ENCODE measurements at regions not wholly inside any gene's neighbourhood (a gene's known extent, or its start where the extent isn't known, plus 50 kb on each side); places are given as distances from the start of the nearest gene placed in this dataset.

DNA sequence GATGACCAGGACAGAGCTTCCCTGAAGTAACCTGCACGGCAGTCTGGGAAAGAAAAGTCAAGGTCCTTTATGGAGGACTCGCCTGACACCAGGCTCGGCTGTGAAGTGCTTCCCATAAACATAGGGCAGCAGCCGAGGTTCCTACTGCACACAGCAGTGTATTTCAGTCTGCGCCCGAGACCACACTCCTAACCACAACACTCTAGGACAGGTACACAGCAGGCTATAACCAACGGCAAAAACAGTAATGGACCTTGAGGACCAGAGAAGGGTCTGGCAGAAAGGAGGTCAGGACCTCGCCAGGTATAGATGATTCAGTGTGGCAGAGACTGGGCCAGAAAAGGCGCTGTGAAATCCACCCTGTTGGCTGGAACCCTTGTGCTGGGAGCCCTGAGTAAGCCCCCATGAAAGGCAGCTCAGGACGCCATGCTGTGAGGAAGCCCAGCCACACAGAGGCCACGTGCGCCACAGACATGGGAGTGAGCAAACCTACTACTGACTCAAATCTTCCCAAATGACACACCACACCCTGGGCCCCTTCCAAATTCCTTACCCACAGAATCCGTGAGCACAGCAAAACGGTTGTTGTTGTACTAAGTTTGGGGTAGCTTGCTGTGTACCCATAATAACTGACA lies 129.6 kb upstream of the CST7 start:
- DNase-seq = no peak

DNA sequence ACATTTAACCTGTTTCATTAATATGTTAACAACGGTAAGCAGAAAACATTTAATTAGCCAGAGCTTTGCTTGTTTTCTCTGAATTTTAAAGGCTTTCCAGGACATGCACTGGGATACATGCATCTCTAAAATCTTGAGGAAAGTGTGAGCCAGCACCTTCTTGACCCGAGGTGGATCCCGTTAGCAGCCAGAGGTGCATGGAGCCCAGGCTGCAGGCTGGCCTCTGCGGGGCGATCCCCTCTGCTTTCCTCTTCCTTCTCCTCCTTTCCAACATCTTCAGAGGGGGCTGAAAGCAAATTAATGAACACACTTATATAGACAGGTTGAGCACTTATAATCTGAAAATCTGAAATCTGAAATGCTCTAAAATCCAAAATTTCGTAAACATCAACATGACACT lies 128.7 kb upstream of the CST7 start:
- DNase-seq = no peak

DNA sequence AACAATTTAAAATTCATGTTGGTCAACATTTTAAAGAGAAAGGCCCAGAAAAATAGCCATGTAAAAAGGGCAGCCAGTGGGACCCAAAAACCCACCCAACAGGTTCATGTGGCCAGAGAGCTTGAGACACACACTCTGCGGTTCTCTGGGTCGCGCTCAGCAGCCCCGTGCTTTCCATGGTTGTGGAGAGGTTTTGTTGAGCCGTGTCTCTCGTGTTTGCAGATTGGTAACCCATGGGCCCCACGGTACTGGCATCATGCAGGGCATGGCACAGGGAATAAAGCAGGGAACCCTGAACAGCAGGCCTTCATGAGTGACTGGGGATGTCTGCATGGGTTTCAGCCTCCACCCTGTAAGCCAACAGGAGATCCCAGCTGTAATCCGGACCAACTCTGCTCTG lies 127.7 kb upstream of the CST7 start:
- no peak for DNase-seq

DNA sequence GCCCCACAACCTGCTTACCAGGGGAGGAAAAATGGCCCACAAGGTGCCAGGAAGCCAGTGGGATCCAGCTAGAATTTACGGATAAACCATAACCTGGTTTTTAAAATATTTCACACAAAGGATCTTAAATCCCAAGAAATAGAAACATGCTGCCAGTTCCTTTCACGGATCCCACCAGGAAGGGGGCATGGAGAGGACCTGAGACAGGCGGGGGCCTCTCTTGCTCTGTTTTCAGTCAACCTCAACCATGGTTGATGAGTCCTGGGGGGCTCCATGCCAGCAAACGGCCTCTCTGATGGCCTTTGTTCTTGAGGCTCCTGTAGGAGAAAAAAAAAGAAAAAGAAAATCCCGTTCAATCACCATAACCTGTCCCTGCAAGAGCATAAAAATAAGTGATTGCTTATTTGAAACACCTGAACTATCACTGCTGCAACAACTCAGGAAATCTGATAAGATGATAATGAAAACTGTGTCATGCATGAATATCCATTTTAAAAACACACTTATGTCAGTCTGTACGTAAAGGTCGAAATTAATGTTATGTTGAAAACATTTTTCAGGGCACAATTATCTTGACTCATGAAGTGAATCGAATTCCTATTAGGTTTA lies 125.8 kb upstream of the CST7 start:
- DNase-seq = no peak

DNA sequence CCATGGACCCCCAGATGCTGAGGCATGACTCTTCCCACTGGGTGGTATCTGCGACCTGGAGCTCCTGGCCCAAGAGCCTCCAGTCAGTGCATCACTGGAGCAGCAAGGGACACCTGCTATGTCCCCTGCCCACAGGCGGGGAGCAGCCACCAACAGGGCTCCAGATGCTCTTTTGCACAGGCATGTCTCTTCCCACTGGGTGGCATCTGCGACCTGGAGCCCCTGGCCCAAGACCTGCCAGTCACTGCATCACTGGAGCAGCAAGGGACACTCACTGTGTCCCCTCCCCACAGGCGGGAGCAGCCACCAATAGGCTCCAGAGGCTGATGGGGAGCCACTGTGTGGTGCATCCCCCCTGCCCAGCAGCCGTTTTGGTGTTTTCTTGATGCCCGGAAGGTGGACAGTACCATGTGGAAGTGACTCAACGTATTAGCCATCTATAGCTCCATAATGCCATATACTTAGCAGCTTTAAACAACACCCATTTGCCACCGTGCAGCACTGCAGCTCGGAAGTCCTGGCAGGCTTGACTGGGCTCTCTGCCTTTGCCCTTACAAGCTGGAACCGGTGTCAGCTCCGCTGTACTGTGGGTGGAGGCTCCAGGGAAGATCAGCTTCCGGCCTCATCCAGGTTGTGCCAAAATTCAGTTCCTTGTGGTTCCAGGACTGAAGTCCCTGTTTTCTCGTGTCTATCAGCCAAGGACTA lies 124.9 kb upstream of the CST7 start:
- DNase-seq = no peak

DNA sequence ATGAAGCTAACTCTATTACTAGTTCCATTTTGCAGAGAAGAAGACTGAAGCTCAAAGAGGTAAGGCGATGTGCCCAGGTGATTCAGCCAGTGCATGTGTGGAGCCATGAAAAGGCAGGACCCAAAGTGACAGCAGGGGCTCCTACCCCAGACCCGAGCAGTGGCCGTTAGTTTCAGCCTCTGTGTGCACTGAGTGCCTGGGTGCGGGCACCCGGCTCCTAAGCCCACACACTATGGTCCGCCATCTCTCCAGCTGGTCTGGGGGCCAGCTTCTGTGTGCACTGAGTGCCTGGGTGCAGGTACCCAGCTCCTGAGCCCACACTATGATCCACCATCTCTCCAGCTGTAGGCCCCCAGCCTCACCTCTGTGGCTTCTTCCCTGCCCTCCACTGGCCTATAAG lies 123.5 kb upstream of the CST7 start:
- DNase-seq = no peak

DNA sequence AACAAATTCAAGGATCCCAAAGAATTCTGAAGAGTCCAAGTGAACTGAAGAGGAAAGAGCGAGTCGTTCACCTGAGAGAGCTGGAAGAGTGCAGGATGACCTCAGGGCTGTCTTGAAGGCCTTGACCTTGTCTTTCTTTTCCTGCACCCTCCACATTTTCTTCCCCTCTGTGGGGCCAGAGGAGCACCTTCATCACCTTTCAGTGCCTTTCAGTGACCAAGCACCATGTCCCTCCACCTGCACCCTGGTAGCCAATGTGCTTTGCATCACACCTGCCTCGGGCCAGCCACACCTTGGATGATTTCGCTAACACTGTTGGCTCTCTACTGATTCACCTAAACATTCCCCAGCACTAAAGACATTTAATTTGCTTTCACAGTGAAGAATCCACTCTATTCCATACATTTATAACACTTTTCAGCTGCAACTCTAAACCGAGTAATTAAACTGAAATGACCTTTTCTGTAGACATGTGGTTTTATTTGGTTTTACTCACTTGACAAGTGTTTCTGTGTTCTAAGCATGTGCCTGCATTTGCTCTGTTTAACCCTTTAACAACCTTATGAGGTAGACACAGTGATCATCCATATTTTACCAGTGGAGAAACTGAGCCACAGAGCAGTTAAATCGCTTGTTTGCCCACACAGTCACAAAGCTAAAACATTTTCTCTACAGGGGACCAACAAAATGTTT lies 121.3 kb upstream of the CST7 start:
- no peak for DNase-seq

DNA sequence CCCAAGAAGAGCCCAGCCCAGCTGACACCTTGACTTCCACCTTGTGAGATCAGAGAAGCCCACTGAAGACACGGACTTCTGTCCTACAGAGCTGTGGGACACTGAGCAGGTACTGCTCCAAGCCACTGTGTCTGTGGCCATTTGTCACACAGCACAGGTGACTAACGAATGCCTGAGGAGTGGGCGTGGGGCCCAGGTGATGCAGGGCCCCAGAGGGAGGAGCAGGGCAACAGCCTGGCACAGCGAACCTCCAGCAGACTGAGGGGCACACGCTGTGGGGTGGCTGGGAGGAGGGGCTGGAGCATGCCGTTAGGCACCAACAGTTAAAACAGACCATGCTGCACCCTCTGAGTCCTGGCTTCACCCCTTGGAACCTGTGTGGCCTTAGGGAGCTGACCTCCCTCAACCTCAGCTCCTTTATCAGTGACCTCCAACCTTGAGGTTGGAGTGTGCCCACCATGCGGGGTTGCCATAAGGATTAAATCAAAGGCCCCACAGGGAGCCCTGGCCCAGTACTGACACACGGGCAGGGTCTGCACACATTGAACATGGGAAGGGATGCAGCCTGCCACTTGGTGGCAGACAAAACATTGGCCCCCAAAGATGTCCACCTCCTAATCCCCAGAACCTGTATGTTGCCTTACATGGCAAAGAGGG lies 119.9 kb upstream of the CST7 start:
- no peak for DNase-seq

DNA sequence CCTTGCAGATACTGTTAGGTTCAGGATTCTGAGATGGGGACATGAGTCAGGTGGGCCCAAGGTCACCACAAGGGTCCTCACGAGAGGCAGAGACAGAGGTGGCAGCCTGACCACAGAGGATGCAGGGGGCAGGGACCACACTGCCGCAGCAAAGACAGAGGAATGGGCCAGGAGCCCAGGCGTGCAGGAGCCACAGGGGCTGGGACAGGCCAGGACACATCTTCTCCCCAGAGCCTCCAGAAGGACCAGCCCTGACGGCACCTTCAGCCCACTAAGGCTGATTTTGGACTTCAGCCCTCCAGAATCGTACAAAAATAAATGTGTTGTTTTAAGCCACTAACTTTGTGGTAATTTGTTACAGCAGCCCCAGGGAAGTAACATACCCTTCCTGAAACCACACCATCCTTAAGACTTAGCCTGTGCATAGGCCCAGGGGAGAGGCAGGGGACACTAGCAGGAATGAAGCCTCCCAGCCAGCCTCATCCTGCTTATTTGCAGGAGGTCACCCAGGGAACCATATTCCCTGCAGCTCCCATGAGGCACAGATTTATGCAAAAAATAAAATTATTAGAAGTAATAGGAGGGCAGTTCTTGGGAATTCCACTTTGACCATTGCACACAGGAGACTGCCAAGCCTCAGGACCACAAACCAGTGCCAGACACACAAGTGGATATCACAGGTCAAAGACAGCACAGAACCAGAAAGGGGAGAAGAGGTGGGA lies 119.3 kb upstream of the CST7 start:
- no peak for DNase-seq

DNA sequence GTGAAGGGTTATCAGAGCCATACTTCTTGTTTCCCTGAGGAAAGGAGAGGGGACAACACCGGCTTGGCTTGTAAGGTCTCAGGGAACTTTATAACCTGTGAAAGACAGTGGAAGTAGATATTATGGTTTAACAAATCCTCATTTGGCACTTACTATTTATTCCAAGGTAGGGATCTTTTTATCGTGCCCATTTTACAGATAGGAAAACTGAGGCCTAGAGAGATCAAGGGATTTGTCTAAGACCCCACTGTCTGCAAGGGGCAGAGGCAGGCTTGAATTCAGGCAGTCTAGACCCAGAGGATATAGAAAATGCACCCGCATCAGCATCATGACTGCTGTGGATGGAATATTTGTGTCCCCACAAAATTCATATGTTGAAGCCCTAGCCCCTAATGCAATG lies 118.4 kb upstream of the CST7 start:
- DNase-seq = no peak

DNA sequence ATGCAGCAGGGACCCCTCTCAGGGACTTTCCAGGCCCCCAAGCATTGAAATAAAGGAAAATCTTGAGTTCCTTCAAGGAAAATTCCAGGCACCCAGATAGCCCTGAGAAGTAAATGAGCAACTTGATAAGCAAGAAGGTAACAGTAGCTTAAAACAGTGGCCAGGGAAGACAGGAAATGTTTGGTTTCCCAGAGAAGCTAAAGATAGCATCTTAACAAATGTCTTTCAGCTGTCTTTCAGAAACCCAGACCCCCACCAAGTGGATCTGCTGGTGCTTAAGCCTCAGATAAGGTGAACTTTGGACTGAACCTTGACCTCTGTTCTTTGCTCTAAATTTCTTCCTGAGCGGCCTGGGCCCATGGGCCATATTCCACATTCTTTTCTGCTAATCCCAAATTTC lies 117.8 kb upstream of the CST7 start:
- DNase-seq = no peak

DNA sequence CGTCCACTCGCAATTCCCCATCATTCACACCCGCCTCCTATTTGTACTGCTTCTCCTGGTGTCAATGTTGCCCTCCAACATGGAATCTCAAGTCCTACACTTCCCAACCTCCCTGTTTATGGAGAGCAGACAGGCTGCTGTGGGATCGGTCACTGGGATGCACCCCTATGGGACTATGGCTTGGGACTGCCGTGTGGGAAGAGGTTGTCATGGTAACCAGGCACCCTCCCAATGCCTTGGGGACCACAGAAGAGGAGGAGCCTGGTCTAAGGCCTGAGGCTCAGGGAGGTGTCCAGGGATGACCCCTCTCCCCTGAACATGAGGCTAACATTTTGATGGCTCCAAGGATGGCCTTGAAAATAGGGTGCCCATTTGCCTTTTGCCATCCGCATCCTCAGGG lies 116.6 kb upstream of the CST7 start:
- no peak for DNase-seq

DNA sequence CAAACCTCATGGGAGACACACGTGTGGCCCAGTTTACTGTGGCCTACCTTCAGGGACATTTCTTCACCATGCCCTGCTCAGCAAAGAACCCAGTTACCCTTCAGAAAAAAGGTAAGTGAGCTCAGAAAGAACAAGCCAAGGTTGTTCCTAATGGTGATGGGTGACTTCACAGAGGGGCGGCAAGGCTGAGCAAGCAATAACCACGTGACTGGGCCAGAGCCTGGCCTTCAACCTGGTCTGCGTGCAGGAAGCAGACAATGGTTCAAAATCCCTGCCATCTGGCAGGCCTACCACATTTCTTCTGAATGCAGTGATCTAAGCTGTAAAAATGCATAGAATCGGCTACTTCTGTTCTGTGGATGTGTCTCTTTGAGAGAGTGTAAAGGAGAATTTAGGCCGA lies 115.5 kb upstream of the CST7 start:
- no peak for DNase-seq

DNA sequence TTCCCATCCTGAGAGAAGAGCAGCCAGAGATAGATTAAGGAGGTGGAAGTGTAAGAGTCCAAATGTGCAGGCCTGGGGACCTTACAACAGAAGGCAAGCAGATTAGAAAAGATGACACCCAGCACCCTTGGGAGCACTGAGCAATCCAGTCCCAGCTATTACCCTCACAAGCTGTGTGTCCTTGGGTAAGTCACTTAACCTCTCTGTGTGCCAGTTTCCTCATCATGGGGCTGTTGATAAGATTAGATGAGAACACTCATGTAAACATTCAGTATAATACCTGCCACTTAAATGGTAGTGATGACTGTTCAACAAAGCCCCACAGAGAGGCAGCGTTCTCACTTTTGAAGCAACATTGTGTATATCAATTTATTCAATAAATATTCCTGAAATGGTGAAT lies 114.8 kb upstream of the CST7 start:
- DNase-seq = no peak

DNA sequence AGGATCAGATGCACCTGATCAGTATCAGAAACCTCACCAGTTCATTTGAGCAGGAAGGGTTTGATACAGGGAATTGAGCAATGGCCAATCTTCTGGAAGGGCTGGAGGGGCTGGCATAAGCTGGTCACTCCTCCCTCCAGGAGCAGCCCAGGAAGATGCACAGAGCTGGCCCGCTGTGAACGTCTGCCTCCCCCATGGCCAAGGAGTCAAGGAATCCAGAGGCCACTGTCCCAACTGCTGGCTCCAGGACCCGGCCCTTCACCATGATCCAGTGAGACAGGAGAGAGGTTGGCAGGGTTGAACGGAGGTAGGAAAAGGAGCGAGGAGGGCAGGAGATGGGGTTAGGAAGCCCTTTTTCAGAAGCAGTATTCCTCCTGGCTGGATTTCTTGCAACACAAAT lies 113.9 kb upstream of the CST7 start:
- no peak for DNase-seq

DNA sequence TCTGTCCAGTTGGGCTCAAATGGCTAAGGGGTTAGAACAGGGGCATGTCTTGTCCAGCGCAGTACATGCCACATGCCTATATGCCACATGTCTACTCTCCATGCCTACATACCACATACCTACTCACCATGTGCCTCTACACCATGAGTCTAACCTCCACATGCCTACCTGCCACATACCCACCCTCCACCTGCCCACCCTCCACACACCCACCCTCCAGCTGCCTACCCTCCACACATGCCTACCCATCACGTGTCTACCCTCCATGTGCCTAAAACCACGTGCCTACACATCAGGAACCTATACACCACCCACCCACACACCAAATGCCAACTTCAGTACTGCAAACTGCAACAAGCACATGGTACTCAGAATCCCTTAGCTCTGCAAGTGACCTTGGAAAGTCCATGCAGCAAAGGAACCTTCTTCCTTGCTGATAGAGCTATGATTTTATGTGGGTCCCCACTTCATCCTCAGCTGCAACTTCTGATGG lies 113.0 kb upstream of the CST7 start:
- DNase-seq = no peak

DNA sequence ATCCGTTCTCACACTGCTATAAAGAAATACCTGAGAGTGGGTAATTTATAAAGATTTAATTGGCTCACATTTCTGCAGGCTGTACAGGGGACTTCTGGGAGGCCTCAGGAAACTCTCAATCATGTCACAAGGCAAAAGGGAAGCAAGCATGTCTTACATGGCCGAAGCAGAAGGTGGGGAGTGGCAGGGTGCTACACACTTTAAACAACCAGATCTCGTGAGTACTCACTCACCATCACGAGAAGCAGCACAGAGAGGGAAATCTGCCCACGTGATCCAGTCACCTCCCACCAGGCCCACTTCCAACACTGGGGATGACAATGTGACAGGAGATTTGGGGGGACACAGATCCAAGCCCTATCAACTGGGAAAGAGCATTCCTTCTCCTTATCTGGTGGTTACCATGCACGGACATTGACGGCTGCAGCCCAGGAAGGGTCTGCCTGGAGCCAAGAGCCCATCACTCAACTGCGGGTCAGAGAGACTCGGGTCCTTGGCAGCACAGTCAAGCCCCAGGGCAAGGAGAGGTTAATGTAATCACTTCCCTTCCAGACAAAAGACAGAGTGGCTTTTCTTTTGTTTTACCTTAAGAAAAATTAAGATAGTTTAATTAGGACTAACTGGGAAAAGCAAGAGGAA lies 112.3 kb upstream of the CST7 start:
- DNase-seq = no peak

DNA sequence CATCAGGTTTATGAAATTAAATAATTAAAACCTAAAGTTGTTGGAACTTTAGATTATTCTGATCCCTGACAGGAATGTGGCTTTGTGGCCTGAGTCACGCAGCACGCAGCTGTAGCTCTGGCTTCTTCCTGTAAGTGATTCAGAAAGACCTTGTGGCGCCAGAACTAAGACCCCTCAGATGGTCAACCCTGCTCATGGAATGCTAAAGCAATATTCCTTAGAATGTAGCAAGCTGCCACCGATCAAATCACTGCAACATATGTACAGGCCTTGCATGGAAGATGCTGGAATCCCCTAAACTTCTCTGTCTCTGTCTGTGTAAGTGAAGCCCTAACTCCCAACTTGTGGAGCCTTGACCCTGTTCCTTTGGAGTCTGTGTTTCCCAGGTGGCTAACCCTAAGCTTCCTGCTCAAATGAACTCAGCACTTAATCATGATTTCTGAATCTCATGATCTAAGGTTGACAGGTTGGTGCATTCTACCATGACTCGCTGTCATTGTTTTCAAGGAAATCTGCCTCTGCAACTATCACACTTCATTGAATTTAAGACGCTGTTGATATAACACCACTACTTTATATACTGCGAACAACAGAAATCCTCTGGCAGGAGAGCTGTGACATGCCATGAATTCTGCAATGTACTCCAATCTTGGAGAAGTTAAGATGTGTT lies 111.2 kb upstream of the CST7 start:
- DNase-seq = no peak

DNA sequence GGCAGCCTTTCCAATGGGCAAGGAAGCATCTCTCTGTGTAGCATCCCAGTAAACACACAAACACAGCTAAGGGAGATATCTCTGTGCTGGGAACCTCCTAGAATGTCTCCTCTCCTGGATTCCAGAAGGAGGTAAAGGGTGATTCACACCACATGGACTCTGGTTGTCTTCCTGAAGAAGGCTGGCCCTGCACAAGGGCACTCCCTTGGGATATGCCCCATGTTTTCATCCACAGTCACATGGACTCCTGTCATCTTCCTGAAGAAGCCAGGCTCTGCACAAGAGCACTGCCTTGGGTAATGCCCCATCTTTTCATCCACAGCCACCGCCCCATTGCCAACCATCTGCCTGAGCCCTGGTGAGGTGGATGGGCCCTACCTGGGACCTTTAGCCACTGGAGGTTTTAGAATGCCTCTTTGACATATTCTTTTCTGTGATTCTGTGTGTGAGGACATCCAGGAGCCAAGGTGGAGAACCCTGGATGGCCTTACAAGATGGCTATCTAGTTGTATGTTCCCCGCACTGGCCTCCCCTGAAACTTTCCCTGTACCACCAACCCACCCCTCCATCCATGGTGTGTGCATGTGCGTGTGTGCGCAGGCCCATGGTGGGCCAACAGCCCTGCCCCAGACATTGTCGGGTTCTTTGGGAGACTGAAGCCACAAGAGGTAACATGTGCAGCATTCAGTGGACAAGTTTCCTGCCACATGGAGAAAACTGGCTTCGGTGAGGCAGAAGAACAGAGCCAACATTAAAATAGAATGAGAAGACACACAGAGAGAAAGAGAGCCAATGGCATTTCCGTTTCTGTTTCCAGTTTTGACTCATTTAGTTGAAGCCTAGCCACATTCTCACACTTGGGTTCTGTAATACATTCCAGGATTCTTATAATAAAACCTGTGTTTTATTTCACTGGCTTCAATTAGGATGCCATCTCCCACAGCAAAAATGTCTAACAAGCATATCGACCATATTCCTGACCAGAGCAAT lies 110.2 kb upstream of the CST7 start:
- no peak for DNase-seq

DNA sequence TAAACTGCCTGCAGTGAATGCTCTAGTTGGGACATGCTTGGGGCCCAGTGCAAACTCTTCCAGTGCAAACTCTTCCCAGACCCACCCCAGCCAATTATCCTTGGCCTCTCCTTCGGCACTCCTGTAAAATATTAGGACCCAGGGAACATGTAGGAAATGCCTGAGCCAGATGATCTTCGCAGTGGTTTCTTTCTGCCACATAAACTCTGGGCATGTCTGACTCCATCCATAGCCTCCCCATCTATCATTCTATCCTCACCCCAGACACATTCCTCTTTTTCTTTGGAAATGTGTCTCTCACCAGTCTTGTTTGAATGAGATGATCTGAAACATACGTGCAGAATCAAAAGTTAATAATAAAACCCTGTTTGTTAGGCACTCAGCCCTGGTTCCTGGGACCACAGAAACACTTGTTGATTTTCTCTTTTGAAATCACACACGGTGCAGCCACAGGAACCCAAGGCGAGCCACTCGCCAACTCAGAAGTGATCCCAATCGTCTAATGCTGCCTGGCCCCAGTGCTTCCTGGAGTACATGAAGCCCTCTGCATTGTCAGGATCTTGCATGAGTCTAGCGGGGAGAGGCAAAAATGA lies 108.9 kb upstream of the CST7 start:
- no peak for DNase-seq
